ENCODE measurements at regions not wholly inside any gene's neighbourhood (a gene's known extent, or its start where the extent isn't known, plus 50 kb on each side); places are given as distances from the start of the nearest gene placed in this dataset.

DNA sequence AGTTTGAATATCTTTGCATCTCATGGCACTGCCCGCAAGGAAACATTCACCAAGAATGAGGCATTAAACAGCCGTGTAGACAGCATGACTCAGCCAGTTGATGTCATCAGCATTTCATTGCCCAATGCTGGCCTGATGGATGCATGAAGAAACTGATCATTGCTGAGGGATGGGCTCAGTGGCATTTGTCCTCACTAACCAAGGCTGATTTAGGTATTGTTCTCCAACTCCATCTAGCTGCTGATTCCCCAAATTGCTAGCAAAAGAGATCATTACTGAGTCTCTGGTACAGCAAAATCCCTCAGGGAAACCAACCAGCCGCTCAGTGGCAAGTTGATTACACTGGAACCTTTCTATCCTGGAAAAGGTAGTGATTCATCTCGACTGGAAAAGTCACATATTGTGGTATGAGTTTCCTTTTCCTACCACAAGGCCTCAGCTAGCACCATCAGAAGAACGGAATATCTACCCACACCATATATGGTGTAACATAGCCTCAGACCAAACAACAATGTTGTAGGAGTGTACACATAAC lies 186.5 kb upstream of the GAP43 start:
- no peaks in the 10 kb centered on the region for H3K36me3 ChIP-seq (replicated peaks in 1 of 2; ENCODE audit: control insufficient read depth in 1 of 2, insufficient read depth in 2 of 2, low read length in 2 of 2)
- no peak overlapping the region for H3K9ac ChIP-seq (ENCODE audit: insufficient read depth, low read depth, low read length)
- ATAC-seq: no peak; the same call in 2 of the 3 replicates
- no peaks in the 10 kb centered on the region for H3K9me3 ChIP-seq (ENCODE audit: low read length)
- no peak overlapping the region for H3K27ac ChIP-seq (ENCODE audit: extremely low read length, insufficient read depth, low read length)
- ChIA-PET CTCF (ENCODE audit: low intra/inter-chr PET ratio, low total read pairs) (no interaction called here), POLR2A (no interaction called here)
- BruUV-seq (replicated peaks): no TSS peak
- H2AFZ ChIP-seq (ENCODE audit: low read length): no peak overlapping the region
- H4K20me1 ChIP-seq (ENCODE audit: insufficient read depth, low read length): no peaks in the 10 kb centered on the region
- H3K27me3 ChIP-seq (ENCODE audit: control insufficient read depth in 1 of 2, insufficient read depth in 2 of 2, low read length in 2 of 2): no peaks in the 10 kb centered on the region
- no peak overlapping the region for H3K4me2 ChIP-seq (ENCODE audit: low read depth, low read length)
- no peak overlapping the region for H3K4me3 ChIP-seq (replicated peaks in 1 of 3; ENCODE audit: insufficient read depth in 1 of 3, low read depth in 2 of 3, low read length in 3 of 3)
- peak; percentile 1 for DNase-seq (ENCODE audit: low spot score)
- 0% methylated on average over 5 of the region's 5 CpGs for WGBS (ENCODE audit: low lambda C conversion rate)
- peak; percentile 64 for TF ChIP-seq FOSL2 (CRISPR knock-in tag; IDR thresholded peaks at IDR 0.05)
- TF ChIP-seq, protein P1, sequence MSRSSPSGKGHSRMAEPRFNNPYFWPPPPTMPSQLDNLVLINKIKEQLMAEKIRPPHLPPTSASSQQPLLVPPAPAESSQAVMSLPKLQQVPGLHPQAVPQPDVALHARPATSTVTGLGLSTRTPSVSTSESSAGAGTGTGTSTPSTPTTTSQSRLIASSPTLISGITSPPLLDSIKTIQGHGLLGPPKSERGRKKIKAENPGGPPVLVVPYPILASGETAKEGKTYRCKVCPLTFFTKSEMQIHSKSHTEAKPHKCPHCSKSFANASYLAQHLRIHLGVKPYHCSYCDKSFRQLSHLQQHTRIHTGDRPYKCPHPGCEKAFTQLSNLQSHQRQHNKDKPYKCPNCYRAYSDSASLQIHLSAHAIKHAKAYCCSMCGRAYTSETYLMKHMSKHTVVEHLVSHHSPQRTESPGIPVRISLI (CRISPR knock-in tag; IDR thresholded peaks at IDR 0.05; ENCODE audit: borderline replicate concordance): no peak
- TF ChIP-seq CEBPB (IDR thresholded peaks at IDR 0.05; ENCODE audit: borderline replicate concordance, low read depth, low read length): 0 out of 2 replicates have a peak, but pooled peaks have one; percentile 5
- TF ChIP-seq, protein P2, sequence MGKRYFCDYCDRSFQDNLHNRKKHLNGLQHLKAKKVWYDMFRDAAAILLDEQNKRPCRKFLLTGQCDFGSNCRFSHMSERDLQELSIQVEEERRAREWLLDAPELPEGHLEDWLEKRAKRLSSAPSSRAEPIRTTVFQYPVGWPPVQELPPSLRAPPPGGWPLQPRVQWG (CRISPR knock-in tag; IDR thresholded peaks at IDR 0.05; ENCODE audit: borderline replicate concordance, low read depth): no peak
- TF ChIP-seq CENPT (CRISPR knock-in tag; IDR thresholded peaks at IDR 0.05; ENCODE audit: low read depth): no peak
- TF ChIP-seq RFXAP (CRISPR knock-in tag; IDR thresholded peaks at IDR 0.05; ENCODE audit: borderline replicate concordance): no peak
- intact Hi-C loops (cut with micrococcal nuclease; ENCODE audit: unreplicated experiment): no loop called here
- in situ Hi-C loops (cut with HindIII; ENCODE audit: extremely low pct_ligation_motif_present, low pct_unique_long_range_greater_than_20kb): no loop called here
- no peaks in the 10 kb centered on the region for H3K79me2 ChIP-seq (ENCODE audit: insufficient read depth, low read length)
- no peaks in the 10 kb centered on the region for H3K4me1 ChIP-seq (ENCODE audit: insufficient read depth, low read length)
- FAIRE-seq: no peak

DNA sequence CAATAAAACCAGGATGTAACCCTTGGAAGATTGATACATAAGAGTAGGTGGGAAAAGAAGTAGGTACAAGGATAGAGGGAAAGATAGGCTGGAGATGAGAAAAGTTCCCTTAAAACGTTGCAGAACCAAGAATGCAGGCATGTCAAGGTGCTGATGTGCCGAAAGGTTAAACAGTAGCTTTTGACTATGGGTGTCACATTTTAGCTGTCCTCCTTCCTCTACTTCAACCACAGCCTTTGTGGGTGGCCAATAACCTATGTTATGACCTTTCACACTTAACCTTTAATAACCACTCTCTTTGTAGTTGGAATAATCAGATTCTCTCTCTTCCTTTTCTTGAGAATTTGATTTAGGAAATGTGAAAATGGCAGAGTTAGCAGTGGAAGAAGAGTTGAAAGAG lies 184.5 kb upstream of the GAP43 start:
- 5% methylated on average over 2 of the region's 2 CpGs for WGBS (ENCODE audit: low lambda C conversion rate)
- POLR2A ChIA-PET: no interaction called here
- TF ChIP-seq SP2 (CRISPR knock-in tag; IDR thresholded peaks at IDR 0.05) (no peak), NFIC (IDR thresholded peaks at IDR 0.05; ENCODE audit: low read length) (no peak), ZMAT3 (CRISPR knock-in tag; conservative IDR thresholded peaks at IDR 0.05) (no peak), ZNF530 (CRISPR knock-in tag; IDR thresholded peaks at IDR 0.05; ENCODE audit: low read depth) (no peak), ZNF12 (CRISPR knock-in tag; IDR thresholded peaks at IDR 0.05) (no peak), SYNCRIP (IDR thresholded peaks at IDR 0.05; ENCODE audit: insufficient read depth, low read depth, low read length) (no peak), NR3C1 (CRISPR knock-in tag; IDR thresholded peaks at IDR 0.05) (no peak), ZNF788 (CRISPR knock-in tag; IDR thresholded peaks at IDR 0.05; ENCODE audit: borderline replicate concordance) (no peak), TMF1 (CRISPR knock-in tag; IDR thresholded peaks at IDR 0.05; ENCODE audit: low read depth) (no peak)
- TF ChIP-seq, protein P3, sequence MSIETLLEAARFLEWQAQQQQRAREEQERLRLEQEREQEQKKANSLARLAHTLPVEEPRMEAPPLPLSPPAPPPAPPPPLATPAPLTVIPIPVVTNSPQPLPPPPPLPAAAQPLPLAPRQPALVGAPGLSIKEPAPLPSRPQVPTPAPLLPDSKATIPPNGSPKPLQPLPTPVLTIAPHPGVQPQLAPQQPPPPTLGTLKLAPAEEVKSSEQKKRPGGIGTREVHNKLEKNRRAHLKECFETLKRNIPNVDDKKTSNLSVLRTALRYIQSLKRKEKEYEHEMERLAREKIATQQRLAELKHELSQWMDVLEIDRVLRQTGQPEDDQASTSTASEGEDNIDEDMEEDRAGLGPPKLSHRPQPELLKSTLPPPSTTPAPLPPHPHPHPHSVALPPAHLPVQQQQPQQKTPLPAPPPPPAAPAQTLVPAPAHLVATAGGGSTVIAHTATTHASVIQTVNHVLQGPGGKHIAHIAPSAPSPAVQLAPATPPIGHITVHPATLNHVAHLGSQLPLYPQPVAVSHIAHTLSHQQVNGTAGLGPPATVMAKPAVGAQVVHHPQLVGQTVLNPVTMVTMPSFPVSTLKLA (IDR thresholded peaks at IDR 0.05): no peak

More for the DNA sequence above, 184.5 kb upstream of the GAP43 start:
- no peak overlapping the region for H2AFZ ChIP-seq (ENCODE audit: low read length)
- H3K9ac ChIP-seq (ENCODE audit: insufficient read depth, low read depth, low read length): no peak overlapping the region
- intact Hi-C loops (cut with micrococcal nuclease; ENCODE audit: unreplicated experiment): no loop called here
- no peaks in the 10 kb centered on the region for H4K20me1 ChIP-seq (ENCODE audit: insufficient read depth, low read length)
- CTCF ChIA-PET (ENCODE audit: low intra/inter-chr PET ratio, low total read pairs): no interaction called here
- H3K4me2 ChIP-seq (ENCODE audit: low read depth, low read length): no peak overlapping the region
- no peaks in the 10 kb centered on the region for H3K36me3 ChIP-seq (replicated peaks in 1 of 2; ENCODE audit: control insufficient read depth in 1 of 2, insufficient read depth in 2 of 2, low read length in 2 of 2)
- FAIRE-seq: no peak
- no peaks in the 10 kb centered on the region for H3K4me1 ChIP-seq (ENCODE audit: insufficient read depth, low read length)
- ATAC-seq: no peak
- H3K27ac ChIP-seq (ENCODE audit: extremely low read length, insufficient read depth, low read length): no peak overlapping the region
- BruUV-seq (replicated peaks): no TSS peak
- in situ Hi-C loops (cut with HindIII; ENCODE audit: extremely low pct_ligation_motif_present, low pct_unique_long_range_greater_than_20kb): no loop called here
- H3K4me3 ChIP-seq (replicated peaks in 1 of 3; ENCODE audit: insufficient read depth in 1 of 3, low read depth in 2 of 3, low read length in 3 of 3): no peak overlapping the region
- no peaks in the 10 kb centered on the region for H3K9me3 ChIP-seq (ENCODE audit: low read length)
- no peaks in the 10 kb centered on the region for H3K79me2 ChIP-seq (ENCODE audit: insufficient read depth, low read length)
- no peaks in the 10 kb centered on the region for H3K27me3 ChIP-seq (ENCODE audit: control insufficient read depth in 1 of 2, insufficient read depth in 2 of 2, low read length in 2 of 2)
- no peak for DNase-seq (ENCODE audit: low spot score)

Data from HepG2 (cell line).